WTC11 (cell line): ENCODE measurements at regions not wholly inside any gene's neighbourhood (a gene's known extent, or its start where the extent isn't known, plus 50 kb on each side); places are given as distances from the start of the nearest gene placed in this dataset.

Experiments used
- ATAC-seq: fragments of 200-7000 bp; cut with Tn5 transposase; 2 replicates; pipeline ENCODE4 v1.10.0; 2021; ENCODE audit warnings: mild to moderate bottlenecking, moderate library complexity
- CTCF ChIA-PET: fragments of 300-600 bp; sonication (Branson Sonifier 250); formaldehyde crosslinking; loops from one replicate; lab custom pipeline; 2021; ENCODE audit warnings: antibody characterized with exemption; lab: Charles Lee
- POLR2A ChIA-PET: fragments of 350-600 bp; sonication (Branson Sonifier 250); formaldehyde crosslinking; loops from one replicate; lab custom pipeline; 2021; ENCODE audit warnings: antibody characterized with exemption; lab: Charles Lee
- DNase-seq: peaks from one replicate; pipeline ENCODE4 v3.0.0; 2021; ENCODE audit warnings: low spot score
- H3K27ac Mint-ChIP-seq: 2 replicates; pipeline ENCODE4 v1.8.0; 2021; ENCODE audit warnings: mixed read lengths
- H3K27me3 Mint-ChIP-seq: 2 replicates; pipeline ENCODE4 v1.8.0; 2021; ENCODE audit warnings: low read depth, mild to moderate bottlenecking, moderate library complexity, mixed read lengths
- H3K36me3 Mint-ChIP-seq: 2 replicates; pipeline ENCODE4 v1.8.0; 2021; ENCODE audit warnings: mixed read lengths
- H3K4me1 Mint-ChIP-seq: 2 replicates; pipeline ENCODE4 v1.8.0; 2022; ENCODE audit warnings: mixed read lengths
- H3K4me3 Mint-ChIP-seq: 2 replicates; pipeline ENCODE4 v1.8.0; 2021; ENCODE audit warnings: mild to moderate bottlenecking, moderate library complexity, mixed read lengths
- H3K9me3 Mint-ChIP-seq: 2 replicates; pipeline ENCODE4 v1.8.0; 2021; ENCODE audit warnings: mixed read lengths
- CREB1 ChIP-seq: sonication (generic); formaldehyde crosslinking; IDR thresholded peaks from 2 replicates; pipeline ENCODE4 v1.8.0; 2023; ENCODE audit warnings: mild to moderate bottlenecking, missing genetic modification reagents
- EMX1 ChIP-seq: fragments of 250-450 bp; sonication (Bioruptor Pico); IDR thresholded peaks from 2 replicates; pipeline ENCODE4 v1.8.0; 2021; ENCODE audit warnings: mild to moderate bottlenecking
- ESRRA ChIP-seq: sonication (generic); formaldehyde crosslinking; IDR thresholded peaks from 2 replicates; pipeline ENCODE4 v1.8.1; 2022; ENCODE audit warnings: mild to moderate bottlenecking, missing genetic modification reagents, borderline replicate concordance
- MXD4 ChIP-seq: fragments of 250-450 bp; sonication (Bioruptor Pico); IDR thresholded peaks from 2 replicates; pipeline ENCODE4 v1.8.0; 2021; ENCODE audit warnings: mild to moderate bottlenecking, moderate library complexity, borderline replicate concordance
- NFATC4 ChIP-seq: fragments of 250-450 bp; sonication (Bioruptor Pico); IDR thresholded peaks from 2 replicates; pipeline ENCODE4 v1.9.0; 2021; ENCODE audit warnings: mild to moderate bottlenecking
- NFE2L1 ChIP-seq: sonication (generic); formaldehyde crosslinking; IDR thresholded peaks from 2 replicates; pipeline ENCODE4 v1.8.1; 2023; ENCODE audit warnings: missing genetic modification reagents
- NR1H2 ChIP-seq: sonication (generic); formaldehyde crosslinking; IDR thresholded peaks from 2 replicates; pipeline ENCODE4 v1.9.0; 2021; ENCODE audit warnings: mild to moderate bottlenecking, moderate library complexity, missing genetic modification reagents
- NR2C2 ChIP-seq: sonication (generic); formaldehyde crosslinking; IDR thresholded peaks from 2 replicates; pipeline ENCODE4 v1.8.0; 2022; ENCODE audit warnings: mild to moderate bottlenecking, missing genetic modification reagents
- OVOL2 ChIP-seq: fragments of 250-450 bp; sonication (Bioruptor Pico); IDR thresholded peaks from 2 replicates; pipeline ENCODE4 v1.9.0; 2021; ENCODE audit warnings: mild to moderate bottlenecking, borderline replicate concordance
- SMAD4 ChIP-seq: sonication (generic); formaldehyde crosslinking; IDR thresholded peaks from 2 replicates; pipeline ENCODE4 v1.8.0; 2022; ENCODE audit warnings: mild to moderate bottlenecking, missing genetic modification reagents
- TEAD4 ChIP-seq: sonication (generic); formaldehyde crosslinking; IDR thresholded peaks from 2 replicates; pipeline ENCODE4 v1.8.0; 2022; ENCODE audit warnings: mild to moderate bottlenecking, missing genetic modification reagents
- ZBTB21 ChIP-seq: sonication (generic); formaldehyde crosslinking; IDR thresholded peaks from 2 replicates; pipeline ENCODE4 v1.8.1; 2023; ENCODE audit warnings: mild to moderate bottlenecking, missing genetic modification reagents, borderline replicate concordance
- ZNF219 ChIP-seq: sonication (generic); formaldehyde crosslinking; IDR thresholded peaks from 2 replicates; pipeline ENCODE4 v1.8.0; 2023; ENCODE audit warnings: missing genetic modification reagents, mild to moderate bottlenecking, borderline replicate concordance
- TF ChIP-seq, protein P1 (sequence below): sonication (generic); formaldehyde crosslinking; IDR thresholded peaks from 2 replicates; pipeline ENCODE4 v1.8.1; 2022; ENCODE audit warnings: mild to moderate bottlenecking, missing genetic modification reagents, moderate library complexity, borderline replicate concordance
- TF ChIP-seq, protein P2 (sequence below): fragments of 250-450 bp; sonication (Bioruptor Pico); conservative IDR thresholded peaks from 2 replicates; pipeline ENCODE4 v1.9.0; 2021; ENCODE audit warnings: mild to moderate bottlenecking
- TF ChIP-seq, protein P3 (sequence below): sonication (generic); formaldehyde crosslinking; IDR thresholded peaks from 2 replicates; pipeline ENCODE4 v1.8.0; 2023; ENCODE audit warnings: missing genetic modification reagents
- TF ChIP-seq, protein P4 (sequence below): sonication (generic); formaldehyde crosslinking; IDR thresholded peaks from 2 replicates; pipeline ENCODE4 v1.8.0; 2023; ENCODE audit warnings: mild to moderate bottlenecking, missing genetic modification reagents
- TF ChIP-seq, protein P5 (sequence below): sonication (generic); formaldehyde crosslinking; conservative IDR thresholded peaks from 2 replicates; pipeline ENCODE4 v1.8.1; 2023; ENCODE audit warnings: mild to moderate bottlenecking, low read depth, missing genetic modification reagents, moderate library complexity
- TF ChIP-seq, protein P6 (sequence below): sonication (generic); formaldehyde crosslinking; IDR thresholded peaks from 2 replicates; pipeline ENCODE4 v1.8.1; 2022; ENCODE audit warnings: low read depth, missing genetic modification reagents, borderline replicate concordance
- TF ChIP-seq, protein P7 (sequence below): sonication (generic); formaldehyde crosslinking; IDR thresholded peaks from 2 replicates; pipeline ENCODE4 v1.8.0; 2022; ENCODE audit warnings: mild to moderate bottlenecking, missing genetic modification reagents

DNA sequence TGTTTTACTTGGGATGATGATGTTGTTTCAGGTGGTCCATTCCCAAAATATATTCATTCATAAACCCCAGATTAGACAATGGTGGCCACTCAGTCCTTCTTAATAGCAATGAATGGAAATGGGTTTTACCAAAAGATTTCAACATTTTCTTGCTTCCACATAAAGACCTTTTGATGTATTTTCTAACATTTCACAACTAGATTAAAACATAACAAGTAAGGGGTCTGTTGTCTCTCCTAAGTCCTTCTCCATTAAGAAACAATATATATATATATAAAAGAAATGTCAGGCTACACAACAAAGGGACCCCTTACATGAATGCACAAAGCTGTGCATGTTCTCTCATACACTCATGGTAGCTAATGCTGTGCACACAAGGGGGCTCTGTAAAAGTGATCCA lies 176.4 kb downstream of the ANXA2 start:
- H3K27me3 Mint-ChIP-seq = no peaks in the 10 kb centered on the region
- POLR2A ChIA-PET = interaction anchor here (0.7 kb wide), 1 partner anchor 750 kb away, joined by 3 read pairs; no protein-coding TSS in a partner anchor
- TF ChIP-seq NR1H2 (CRISPR knock-in tag) = no peak
- no peak for TF ChIP-seq ESRRA (CRISPR knock-in tag)
- TF ChIP-seq ZNF219 = no peak
- no peak for TF ChIP-seq ZBTB21

DNA sequence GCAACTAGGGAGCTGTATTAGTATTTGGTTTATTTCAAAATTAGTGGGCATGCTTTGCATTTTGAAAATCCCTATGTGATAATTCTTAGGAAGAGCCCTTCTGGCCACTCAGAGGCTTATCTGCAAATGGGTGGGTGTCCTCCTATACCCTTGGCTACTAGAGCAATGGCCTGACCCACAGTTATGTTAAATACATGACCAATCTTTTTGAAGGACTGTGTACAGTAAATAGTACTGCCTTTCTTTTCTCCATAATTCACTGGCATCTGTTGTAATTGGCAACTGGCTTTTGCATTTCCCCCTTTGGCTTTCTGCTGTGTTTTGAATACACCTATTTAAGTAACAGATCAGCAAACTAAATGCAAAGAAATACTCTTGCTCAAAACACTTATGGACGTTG lies 175.4 kb downstream of the ANXA2 start:
- Mint-ChIP-seq H3K27ac (no peak overlapping the region), H3K4me3 (no peak overlapping the region), H3K36me3 (no peaks in the 10 kb centered on the region), H3K27me3 (no peaks in the 10 kb centered on the region), H3K9me3 (no peaks in the 10 kb centered on the region), H3K4me1 (peaks cover 17% of the 10 kb centered on the region)
- DNase-seq = no peak
- ATAC-seq = no peak
- TF ChIP-seq, protein P1, sequence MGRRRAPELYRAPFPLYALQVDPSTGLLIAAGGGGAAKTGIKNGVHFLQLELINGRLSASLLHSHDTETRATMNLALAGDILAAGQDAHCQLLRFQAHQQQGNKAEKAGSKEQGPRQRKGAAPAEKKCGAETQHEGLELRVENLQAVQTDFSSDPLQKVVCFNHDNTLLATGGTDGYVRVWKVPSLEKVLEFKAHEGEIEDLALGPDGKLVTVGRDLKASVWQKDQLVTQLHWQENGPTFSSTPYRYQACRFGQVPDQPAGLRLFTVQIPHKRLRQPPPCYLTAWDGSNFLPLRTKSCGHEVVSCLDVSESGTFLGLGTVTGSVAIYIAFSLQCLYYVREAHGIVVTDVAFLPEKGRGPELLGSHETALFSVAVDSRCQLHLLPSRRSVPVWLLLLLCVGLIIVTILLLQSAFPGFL (CRISPR knock-in tag) = no peak
- TF ChIP-seq, protein P2, sequence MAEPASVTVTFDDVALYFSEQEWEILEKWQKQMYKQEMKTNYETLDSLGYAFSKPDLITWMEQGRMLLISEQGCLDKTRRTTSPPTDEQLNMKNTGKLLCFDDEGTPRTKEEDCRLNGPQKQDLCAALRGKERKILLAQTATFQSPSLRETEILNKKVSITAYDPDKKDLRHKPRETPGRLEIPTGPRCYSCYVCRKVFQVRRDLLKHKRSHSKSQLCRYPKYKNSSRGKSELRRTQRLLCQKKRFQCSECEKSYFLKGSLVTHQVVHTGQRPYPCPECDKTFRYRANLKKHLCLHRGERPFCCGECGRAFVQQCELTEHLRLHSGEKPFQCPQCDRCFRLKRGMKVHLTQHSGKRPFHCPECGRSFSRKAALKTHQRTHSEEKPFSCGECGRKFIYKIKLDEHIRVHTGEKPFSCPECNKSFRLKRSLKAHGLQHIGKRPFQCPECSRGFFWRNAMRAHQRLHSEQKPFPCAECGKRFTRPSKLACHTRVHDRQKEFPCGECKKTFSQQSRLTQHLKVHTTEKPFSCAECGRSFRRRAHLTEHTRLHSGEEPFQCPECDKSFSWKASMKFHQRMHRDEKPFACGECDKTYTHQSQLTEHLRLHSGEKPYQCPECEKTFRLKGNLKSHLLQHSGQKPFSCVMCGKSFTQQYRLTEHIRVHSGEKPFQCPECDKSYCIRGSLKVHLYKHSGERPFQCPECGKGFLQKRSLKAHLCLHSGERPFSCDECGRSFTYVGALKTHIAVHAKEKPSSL (CRISPR knock-in tag) = no peak
- TF ChIP-seq NFATC4 (no peak), ZNF219 (no peak), MXD4 (CRISPR knock-in tag) (no peak), OVOL2 (no peak), EMX1 (CRISPR knock-in tag) (no peak), SMAD4 (no peak), TEAD4 (CRISPR knock-in tag) (no peak), NR2C2 (CRISPR knock-in tag) (no peak), CREB1 (CRISPR knock-in tag) (no peak), NFE2L1 (no peak)
- TF ChIP-seq, protein P3, sequence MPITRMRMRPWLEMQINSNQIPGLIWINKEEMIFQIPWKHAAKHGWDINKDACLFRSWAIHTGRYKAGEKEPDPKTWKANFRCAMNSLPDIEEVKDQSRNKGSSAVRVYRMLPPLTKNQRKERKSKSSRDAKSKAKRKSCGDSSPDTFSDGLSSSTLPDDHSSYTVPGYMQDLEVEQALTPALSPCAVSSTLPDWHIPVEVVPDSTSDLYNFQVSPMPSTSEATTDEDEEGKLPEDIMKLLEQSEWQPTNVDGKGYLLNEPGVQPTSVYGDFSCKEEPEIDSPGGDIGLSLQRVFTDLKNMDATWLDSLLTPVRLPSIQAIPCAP (CRISPR knock-in tag) = no peak
- TF ChIP-seq, protein P4, sequence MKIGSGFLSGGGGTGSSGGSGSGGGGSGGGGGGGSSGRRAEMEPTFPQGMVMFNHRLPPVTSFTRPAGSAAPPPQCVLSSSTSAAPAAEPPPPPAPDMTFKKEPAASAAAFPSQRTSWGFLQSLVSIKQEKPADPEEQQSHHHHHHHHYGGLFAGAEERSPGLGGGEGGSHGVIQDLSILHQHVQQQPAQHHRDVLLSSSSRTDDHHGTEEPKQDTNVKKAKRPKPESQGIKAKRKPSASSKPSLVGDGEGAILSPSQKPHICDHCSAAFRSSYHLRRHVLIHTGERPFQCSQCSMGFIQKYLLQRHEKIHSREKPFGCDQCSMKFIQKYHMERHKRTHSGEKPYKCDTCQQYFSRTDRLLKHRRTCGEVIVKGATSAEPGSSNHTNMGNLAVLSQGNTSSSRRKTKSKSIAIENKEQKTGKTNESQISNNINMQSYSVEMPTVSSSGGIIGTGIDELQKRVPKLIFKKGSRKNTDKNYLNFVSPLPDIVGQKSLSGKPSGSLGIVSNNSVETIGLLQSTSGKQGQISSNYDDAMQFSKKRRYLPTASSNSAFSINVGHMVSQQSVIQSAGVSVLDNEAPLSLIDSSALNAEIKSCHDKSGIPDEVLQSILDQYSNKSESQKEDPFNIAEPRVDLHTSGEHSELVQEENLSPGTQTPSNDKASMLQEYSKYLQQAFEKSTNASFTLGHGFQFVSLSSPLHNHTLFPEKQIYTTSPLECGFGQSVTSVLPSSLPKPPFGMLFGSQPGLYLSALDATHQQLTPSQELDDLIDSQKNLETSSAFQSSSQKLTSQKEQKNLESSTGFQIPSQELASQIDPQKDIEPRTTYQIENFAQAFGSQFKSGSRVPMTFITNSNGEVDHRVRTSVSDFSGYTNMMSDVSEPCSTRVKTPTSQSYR (CRISPR knock-in tag) = no peak
- TF ChIP-seq, protein P5, sequence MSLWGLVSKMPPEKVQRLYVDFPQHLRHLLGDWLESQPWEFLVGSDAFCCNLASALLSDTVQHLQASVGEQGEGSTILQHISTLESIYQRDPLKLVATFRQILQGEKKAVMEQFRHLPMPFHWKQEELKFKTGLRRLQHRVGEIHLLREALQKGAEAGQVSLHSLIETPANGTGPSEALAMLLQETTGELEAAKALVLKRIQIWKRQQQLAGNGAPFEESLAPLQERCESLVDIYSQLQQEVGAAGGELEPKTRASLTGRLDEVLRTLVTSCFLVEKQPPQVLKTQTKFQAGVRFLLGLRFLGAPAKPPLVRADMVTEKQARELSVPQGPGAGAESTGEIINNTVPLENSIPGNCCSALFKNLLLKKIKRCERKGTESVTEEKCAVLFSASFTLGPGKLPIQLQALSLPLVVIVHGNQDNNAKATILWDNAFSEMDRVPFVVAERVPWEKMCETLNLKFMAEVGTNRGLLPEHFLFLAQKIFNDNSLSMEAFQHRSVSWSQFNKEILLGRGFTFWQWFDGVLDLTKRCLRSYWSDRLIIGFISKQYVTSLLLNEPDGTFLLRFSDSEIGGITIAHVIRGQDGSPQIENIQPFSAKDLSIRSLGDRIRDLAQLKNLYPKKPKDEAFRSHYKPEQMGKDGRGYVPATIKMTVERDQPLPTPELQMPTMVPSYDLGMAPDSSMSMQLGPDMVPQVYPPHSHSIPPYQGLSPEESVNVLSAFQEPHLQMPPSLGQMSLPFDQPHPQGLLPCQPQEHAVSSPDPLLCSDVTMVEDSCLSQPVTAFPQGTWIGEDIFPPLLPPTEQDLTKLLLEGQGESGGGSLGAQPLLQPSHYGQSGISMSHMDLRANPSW (CRISPR knock-in tag) = no peak
- TF ChIP-seq, protein P6, sequence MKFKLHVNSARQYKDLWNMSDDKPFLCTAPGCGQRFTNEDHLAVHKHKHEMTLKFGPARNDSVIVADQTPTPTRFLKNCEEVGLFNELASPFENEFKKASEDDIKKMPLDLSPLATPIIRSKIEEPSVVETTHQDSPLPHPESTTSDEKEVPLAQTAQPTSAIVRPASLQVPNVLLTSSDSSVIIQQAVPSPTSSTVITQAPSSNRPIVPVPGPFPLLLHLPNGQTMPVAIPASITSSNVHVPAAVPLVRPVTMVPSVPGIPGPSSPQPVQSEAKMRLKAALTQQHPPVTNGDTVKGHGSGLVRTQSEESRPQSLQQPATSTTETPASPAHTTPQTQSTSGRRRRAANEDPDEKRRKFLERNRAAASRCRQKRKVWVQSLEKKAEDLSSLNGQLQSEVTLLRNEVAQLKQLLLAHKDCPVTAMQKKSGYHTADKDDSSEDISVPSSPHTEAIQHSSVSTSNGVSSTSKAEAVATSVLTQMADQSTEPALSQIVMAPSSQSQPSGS (CRISPR knock-in tag) = no peak
- TF ChIP-seq, protein P7, sequence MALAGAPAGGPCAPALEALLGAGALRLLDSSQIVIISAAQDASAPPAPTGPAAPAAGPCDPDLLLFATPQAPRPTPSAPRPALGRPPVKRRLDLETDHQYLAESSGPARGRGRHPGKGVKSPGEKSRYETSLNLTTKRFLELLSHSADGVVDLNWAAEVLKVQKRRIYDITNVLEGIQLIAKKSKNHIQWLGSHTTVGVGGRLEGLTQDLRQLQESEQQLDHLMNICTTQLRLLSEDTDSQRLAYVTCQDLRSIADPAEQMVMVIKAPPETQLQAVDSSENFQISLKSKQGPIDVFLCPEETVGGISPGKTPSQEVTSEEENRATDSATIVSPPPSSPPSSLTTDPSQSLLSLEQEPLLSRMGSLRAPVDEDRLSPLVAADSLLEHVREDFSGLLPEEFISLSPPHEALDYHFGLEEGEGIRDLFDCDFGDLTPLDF (CRISPR knock-in tag) = no peak
- POLR2A ChIA-PET = no interaction called here
- CTCF ChIA-PET = no interaction called here

More for the DNA sequence above, 176.4 kb downstream of the ANXA2 start:
- ATAC-seq = no peak
- Mint-ChIP-seq H3K4me1 (peaks cover 11% of the 10 kb centered on the region), H3K36me3 (no peaks in the 10 kb centered on the region), H3K27ac (no peak overlapping the region), H3K4me3 (no peak overlapping the region), H3K9me3 (no peaks in the 10 kb centered on the region)
- CTCF ChIA-PET = no interaction called here
- no peak for DNase-seq
